ENCODE measurements at regions not wholly inside any gene's neighbourhood (a gene's known extent, or its start where the extent isn't known, plus 50 kb on each side); places are given as distances from the start of the nearest gene placed in this dataset.

- TF ChIP-seq, protein P1, sequence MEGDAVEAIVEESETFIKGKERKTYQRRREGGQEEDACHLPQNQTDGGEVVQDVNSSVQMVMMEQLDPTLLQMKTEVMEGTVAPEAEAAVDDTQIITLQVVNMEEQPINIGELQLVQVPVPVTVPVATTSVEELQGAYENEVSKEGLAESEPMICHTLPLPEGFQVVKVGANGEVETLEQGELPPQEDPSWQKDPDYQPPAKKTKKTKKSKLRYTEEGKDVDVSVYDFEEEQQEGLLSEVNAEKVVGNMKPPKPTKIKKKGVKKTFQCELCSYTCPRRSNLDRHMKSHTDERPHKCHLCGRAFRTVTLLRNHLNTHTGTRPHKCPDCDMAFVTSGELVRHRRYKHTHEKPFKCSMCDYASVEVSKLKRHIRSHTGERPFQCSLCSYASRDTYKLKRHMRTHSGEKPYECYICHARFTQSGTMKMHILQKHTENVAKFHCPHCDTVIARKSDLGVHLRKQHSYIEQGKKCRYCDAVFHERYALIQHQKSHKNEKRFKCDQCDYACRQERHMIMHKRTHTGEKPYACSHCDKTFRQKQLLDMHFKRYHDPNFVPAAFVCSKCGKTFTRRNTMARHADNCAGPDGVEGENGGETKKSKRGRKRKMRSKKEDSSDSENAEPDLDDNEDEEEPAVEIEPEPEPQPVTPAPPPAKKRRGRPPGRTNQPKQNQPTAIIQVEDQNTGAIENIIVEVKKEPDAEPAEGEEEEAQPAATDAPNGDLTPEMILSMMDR (IDR thresholded peaks at IDR 0.05): no peak
- TF ChIP-seq POLR2AphosphoS5 (IDR thresholded peaks at IDR 0.05): no peak
These were observed 734.2 kb upstream of the ANO3 start for GRCh38 chr11:25597696-25598095.

All from upper lobe of left lung (tissue), 4 donors.